ENCODE measurements at regions not wholly inside any gene's neighbourhood (a gene's known extent, or its start where the extent isn't known, plus 50 kb on each side); places are given as distances from the start of the nearest gene placed in this dataset.

GRCh38 chr13:72230131-72230530, 363.1 kb upstream of the DACH1 start:
- CTCF ChIA-PET: no interaction called here
- RAD21 ChIA-PET (ENCODE audit: low non-redundant PET in 1 of 2, low total read pairs in 2 of 2, uncharacterized antibody in 2 of 2, unreplicated experiment in 2 of 2): no interaction called here
- no peaks in the 10 kb centered on the region for H3K9me3 ChIP-seq (ENCODE audit: control insufficient read depth in 1 of 2, insufficient read depth in 1 of 2, low read depth in 1 of 2, low read length in 2 of 2)
- no peaks in the 10 kb centered on the region for H3K79me2 ChIP-seq (ENCODE audit: insufficient read depth, low read length)
- no peaks in the 10 kb centered on the region for H3K36me3 ChIP-seq (ENCODE audit: control insufficient read depth in 1 of 2, insufficient read depth in 2 of 2, low read length in 2 of 2)
- no peaks in the 10 kb centered on the region for H3K9me2 ChIP-seq (ENCODE audit: insufficient read depth)
- POLR2A ChIA-PET: no interaction called here
- no TSS peak for BruUV-seq (replicated peaks)
- no peaks in the 10 kb centered on the region for H3K4me1 ChIP-seq (ENCODE audit: control insufficient read depth in 1 of 2, insufficient read depth in 2 of 2, low read length in 2 of 2)
- no peak overlapping the region for H3K4me3 ChIP-seq (replicated peaks in 1 of 2; ENCODE audit: low read depth in 1 of 2, low read length in 2 of 2)
- no peak for TF ChIP-seq ELF1 (IDR thresholded peaks at IDR 0.05; ENCODE audit: borderline replicate concordance, low read depth)
- TF ChIP-seq ZBTB33 (IDR thresholded peaks at IDR 0.05; ENCODE audit: extremely low read depth, insufficient replicate concordance, low read length): no peak
- no peak for TF ChIP-seq EGR1 (IDR thresholded peaks at IDR 0.05; ENCODE audit: low read depth)
- TF ChIP-seq CBX3 (IDR thresholded peaks at IDR 0.05; ENCODE audit: low read depth): no peak
- no peak for TF ChIP-seq REST (IDR thresholded peaks at IDR 0.05; ENCODE audit: low read depth)
- no peak for TF ChIP-seq SIN3A (IDR thresholded peaks at IDR 0.05; ENCODE audit: low read depth)
- no peak for TF ChIP-seq ZFX (IDR thresholded peaks at IDR 0.05)
- no peak for TF ChIP-seq CEBPB (IDR thresholded peaks at IDR 0.05; ENCODE audit: low read depth)
- TF ChIP-seq YY1 (IDR thresholded peaks at IDR 0.05; ENCODE audit: extremely low read depth, insufficient replicate concordance, low read depth, low read length): no peak
- TF ChIP-seq EZH2phosphoT487 (IDR thresholded peaks at IDR 0.05; ENCODE audit: borderline replicate concordance): no peak
- no peak for TF ChIP-seq FOSL1 (IDR thresholded peaks at IDR 0.05; ENCODE audit: low read depth)
- no peak for TF ChIP-seq TCF7L2 (IDR thresholded peaks at IDR 0.05; ENCODE audit: borderline replicate concordance, extremely low read depth, insufficient read depth, insufficient read length)
- no peak for TF ChIP-seq ZNF274 (IDR thresholded peaks at IDR 0.05; ENCODE audit: low read depth, low read length)
- TF ChIP-seq RAD21 (IDR thresholded peaks at IDR 0.05; ENCODE audit: low read depth): no peak
- TF ChIP-seq POLR2AphosphoS5 (IDR thresholded peaks at IDR 0.05; ENCODE audit: low read depth, low read length): no peak
- no peak for TF ChIP-seq EZH2 (IDR thresholded peaks at IDR 0.05)
- no peak overlapping the region for H3K27ac ChIP-seq (ENCODE audit: low read depth, low read length)
- H2AFZ ChIP-seq (ENCODE audit: low read depth, low read length, poor library complexity, severe bottlenecking): no peak overlapping the region
- intact Hi-C loops (cut with micrococcal nuclease): no loop called here
- DNase-seq (ENCODE audit: low read depth, low spot score): no peak
- H4K20me1 ChIP-seq (ENCODE audit: insufficient read depth): no peaks in the 10 kb centered on the region
- H3K27me3 ChIP-seq (ENCODE audit: insufficient read depth, low read length): no peaks in the 10 kb centered on the region
- no peak overlapping the region for H3K4me2 ChIP-seq (ENCODE audit: low read length)
- H3K9ac ChIP-seq (ENCODE audit: low read length): no peak overlapping the region
- no peak for ATAC-seq
